ENCODE measurements at regions not wholly inside any gene's neighbourhood (a gene's known extent, or its start where the extent isn't known, plus 50 kb on each side); places are given as distances from the start of the nearest gene placed in this dataset.

DNA sequence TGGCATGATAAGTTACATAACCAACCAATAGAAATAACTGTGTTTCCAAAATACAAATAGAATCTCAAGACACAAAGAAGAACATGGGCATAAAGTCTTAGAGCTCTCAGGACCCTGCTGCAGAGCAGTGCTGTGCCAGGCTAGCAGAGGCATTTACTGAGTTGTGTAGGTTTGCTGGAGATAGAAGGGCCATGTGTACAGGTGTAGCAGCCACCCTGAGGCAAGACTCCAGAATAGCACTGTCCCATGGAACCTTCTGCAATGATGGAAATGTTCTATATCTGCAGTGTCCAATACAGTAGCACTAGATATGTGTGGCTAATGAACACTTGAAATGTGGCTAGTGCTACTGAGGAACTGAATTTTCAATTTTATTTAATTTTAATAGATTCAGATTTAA is 267.0 kb upstream of the UMPS start:
- no TSS peak for BruUV-seq (replicated peaks)
- DNase-seq (ENCODE audit: low read depth, low spot score) (no peak), ATAC-seq (no peak)
- in situ Hi-C loops (cut with HindIII; ENCODE audit: low pct_unique_long_range_greater_than_20kb, low sequenced_read_pairs): no loop called here
- ChIA-PET CTCF (no interaction called here), POLR2A (no interaction called here)
- intact Hi-C loops (cut with micrococcal nuclease; ENCODE audit: unreplicated experiment): loop anchor here (10.0 kb wide), 1 partner anchor 368 kb away; no protein-coding TSS in a partner anchor
- TF ChIP-seq, protein P1, sequence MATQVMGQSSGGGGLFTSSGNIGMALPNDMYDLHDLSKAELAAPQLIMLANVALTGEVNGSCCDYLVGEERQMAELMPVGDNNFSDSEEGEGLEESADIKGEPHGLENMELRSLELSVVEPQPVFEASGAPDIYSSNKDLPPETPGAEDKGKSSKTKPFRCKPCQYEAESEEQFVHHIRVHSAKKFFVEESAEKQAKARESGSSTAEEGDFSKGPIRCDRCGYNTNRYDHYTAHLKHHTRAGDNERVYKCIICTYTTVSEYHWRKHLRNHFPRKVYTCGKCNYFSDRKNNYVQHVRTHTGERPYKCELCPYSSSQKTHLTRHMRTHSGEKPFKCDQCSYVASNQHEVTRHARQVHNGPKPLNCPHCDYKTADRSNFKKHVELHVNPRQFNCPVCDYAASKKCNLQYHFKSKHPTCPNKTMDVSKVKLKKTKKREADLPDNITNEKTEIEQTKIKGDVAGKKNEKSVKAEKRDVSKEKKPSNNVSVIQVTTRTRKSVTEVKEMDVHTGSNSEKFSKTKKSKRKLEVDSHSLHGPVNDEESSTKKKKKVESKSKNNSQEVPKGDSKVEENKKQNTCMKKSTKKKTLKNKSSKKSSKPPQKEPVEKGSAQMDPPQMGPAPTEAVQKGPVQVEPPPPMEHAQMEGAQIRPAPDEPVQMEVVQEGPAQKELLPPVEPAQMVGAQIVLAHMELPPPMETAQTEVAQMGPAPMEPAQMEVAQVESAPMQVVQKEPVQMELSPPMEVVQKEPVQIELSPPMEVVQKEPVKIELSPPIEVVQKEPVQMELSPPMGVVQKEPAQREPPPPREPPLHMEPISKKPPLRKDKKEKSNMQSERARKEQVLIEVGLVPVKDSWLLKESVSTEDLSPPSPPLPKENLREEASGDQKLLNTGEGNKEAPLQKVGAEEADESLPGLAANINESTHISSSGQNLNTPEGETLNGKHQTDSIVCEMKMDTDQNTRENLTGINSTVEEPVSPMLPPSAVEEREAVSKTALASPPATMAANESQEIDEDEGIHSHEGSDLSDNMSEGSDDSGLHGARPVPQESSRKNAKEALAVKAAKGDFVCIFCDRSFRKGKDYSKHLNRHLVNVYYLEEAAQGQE (IDR thresholded peaks at IDR 0.05; ENCODE audit: insufficient read depth in 1 of 2, low read depth in 2 of 2, low read length in 1 of 2): no peak
- TF ChIP-seq POLR2AphosphoS5 (IDR thresholded peaks at IDR 0.05; ENCODE audit: low read depth, low read length) (no peak), TCF7L2 (IDR thresholded peaks at IDR 0.05; ENCODE audit: low read depth, low read length) (no peak), SIN3A (IDR thresholded peaks at IDR 0.05; ENCODE audit: borderline replicate concordance, insufficient read depth, low read depth, low read length) (no peak)
- TF ChIP-seq, protein P2, sequence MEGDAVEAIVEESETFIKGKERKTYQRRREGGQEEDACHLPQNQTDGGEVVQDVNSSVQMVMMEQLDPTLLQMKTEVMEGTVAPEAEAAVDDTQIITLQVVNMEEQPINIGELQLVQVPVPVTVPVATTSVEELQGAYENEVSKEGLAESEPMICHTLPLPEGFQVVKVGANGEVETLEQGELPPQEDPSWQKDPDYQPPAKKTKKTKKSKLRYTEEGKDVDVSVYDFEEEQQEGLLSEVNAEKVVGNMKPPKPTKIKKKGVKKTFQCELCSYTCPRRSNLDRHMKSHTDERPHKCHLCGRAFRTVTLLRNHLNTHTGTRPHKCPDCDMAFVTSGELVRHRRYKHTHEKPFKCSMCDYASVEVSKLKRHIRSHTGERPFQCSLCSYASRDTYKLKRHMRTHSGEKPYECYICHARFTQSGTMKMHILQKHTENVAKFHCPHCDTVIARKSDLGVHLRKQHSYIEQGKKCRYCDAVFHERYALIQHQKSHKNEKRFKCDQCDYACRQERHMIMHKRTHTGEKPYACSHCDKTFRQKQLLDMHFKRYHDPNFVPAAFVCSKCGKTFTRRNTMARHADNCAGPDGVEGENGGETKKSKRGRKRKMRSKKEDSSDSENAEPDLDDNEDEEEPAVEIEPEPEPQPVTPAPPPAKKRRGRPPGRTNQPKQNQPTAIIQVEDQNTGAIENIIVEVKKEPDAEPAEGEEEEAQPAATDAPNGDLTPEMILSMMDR (IDR thresholded peaks at IDR 0.05): no peak
- Histone ChIP-seq H3K36me3 (ENCODE audit: control insufficient read depth, insufficient read depth, low read length) (no peaks in the 10 kb centered on the region; the same call in 1 of the 2 replicates), H3K4me1 (ENCODE audit: control insufficient read depth, insufficient read depth, low read length) (no peaks in the 10 kb centered on the region), H3K9me3 (ENCODE audit: control insufficient read depth, insufficient read depth, low read depth, low read length) (no peaks in the 10 kb centered on the region), H3K4me3 (ENCODE audit: low read depth in 2 of 2, low read length in 2 of 2) (no peak overlapping the region), H3K27ac (ENCODE audit: low read length) (no peak overlapping the region), H3K27me3 (ENCODE audit: control insufficient read depth, insufficient read depth, low read length) (peaks cover 64% of the 10 kb centered on the region)

DNA sequence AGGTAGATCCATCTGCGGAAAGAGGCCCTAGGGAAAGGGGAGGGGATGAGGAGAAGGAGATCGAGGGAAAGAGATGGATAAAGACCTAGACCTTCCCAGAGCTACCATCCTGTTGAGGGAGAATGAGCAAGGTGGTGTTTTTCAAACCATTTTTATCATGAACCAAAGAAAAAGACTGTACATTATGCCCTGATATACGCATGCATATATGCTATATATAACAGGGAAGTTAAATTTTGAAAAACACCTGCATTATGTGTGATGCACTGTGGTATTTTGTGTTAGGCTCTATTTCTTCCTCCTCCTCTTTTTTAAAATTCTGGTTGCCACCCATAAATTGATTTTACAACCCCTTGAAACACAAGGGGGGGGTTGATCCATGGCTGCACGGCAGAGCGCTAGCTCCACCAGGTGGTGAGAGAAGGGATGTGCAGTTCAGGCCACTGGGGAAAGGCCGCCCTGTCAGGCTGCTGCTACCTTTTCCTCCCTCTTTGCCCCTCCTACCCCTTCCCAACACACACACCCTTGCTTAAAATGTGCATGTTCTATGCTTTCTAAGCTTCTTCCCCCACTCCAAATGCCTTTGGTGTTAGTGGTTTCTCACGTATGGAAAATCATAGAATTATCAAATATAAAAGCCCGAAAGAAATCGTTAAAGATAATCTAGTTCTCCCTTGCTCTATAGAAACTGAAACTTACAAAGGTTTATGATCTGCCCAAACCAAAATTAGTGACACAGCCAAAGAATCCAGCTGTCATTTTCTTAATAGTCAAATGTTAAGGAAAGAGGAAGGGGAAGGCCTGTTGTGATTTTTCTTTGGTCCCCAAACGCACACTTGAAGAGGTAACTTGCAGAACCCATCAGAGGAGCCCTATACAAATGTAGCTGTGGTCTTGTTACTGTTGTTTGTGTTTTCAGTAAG is 262.0 kb upstream of the UMPS start:
- no peak overlapping the region for H3K27ac ChIP-seq (ENCODE audit: low read length)
- H3K4me1 ChIP-seq (ENCODE audit: control insufficient read depth, insufficient read depth, low read length): no peaks in the 10 kb centered on the region
- H3K27me3 ChIP-seq (ENCODE audit: control insufficient read depth, insufficient read depth, low read length): peaks cover 45% of the 10 kb centered on the region
- in situ Hi-C loops (cut with HindIII; ENCODE audit: low pct_unique_long_range_greater_than_20kb, low sequenced_read_pairs) (no loop called here), intact Hi-C loops (cut with micrococcal nuclease; ENCODE audit: unreplicated experiment) (loop anchor here (1.0 to 10.0 kb wide), 3 partner anchors 117 to 452 kb away; no protein-coding TSS in a partner anchor)
- ChIA-PET POLR2A (no interaction called here), CTCF (no interaction called here)
- no peaks in the 10 kb centered on the region for H3K9me3 ChIP-seq (ENCODE audit: control insufficient read depth, insufficient read depth, low read depth, low read length)
- DNase-seq (ENCODE audit: low read depth, low spot score) (peak; percentile 33), ATAC-seq (peak; percentile 95)
- TF ChIP-seq, protein P2 (IDR thresholded peaks at IDR 0.05): peak; percentile 99
- no peak for TF ChIP-seq SIN3A (IDR thresholded peaks at IDR 0.05; ENCODE audit: borderline replicate concordance, insufficient read depth, low read depth, low read length)
- no peaks in the 10 kb centered on the region for H3K36me3 ChIP-seq (ENCODE audit: control insufficient read depth, insufficient read depth, low read length)
- no TSS peak for BruUV-seq (replicated peaks)
- no peak overlapping the region for H3K4me3 ChIP-seq (ENCODE audit: low read depth in 2 of 2, low read length in 2 of 2)
